ENCODE measurements at regions not wholly inside any gene's neighbourhood (a gene's known extent, or its start where the extent isn't known, plus 50 kb on each side); places are given as distances from the start of the nearest gene placed in this dataset.

DNA sequence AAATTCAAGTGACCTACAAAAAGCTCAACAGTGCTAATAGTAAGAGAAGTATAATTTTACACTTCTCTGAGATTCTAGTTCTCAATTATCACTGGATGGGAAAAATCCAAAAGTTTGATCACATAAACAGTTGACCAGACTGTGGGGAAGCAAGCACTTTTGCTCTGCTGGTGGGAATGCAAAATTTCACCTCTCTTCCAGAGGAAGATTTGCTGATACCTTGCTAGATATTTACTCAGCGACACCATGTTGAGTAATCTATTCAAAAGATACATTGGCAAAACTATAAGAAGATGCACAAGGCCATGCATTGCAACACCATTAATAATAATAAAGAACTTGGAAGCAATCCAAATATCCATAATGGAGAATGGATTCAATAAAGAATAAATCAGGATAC is 204.4 kb downstream of the MREG start:
- no peak for DNase-seq (ENCODE audit: extremely low read depth, low read depth)
- TF ChIP-seq, protein P1, sequence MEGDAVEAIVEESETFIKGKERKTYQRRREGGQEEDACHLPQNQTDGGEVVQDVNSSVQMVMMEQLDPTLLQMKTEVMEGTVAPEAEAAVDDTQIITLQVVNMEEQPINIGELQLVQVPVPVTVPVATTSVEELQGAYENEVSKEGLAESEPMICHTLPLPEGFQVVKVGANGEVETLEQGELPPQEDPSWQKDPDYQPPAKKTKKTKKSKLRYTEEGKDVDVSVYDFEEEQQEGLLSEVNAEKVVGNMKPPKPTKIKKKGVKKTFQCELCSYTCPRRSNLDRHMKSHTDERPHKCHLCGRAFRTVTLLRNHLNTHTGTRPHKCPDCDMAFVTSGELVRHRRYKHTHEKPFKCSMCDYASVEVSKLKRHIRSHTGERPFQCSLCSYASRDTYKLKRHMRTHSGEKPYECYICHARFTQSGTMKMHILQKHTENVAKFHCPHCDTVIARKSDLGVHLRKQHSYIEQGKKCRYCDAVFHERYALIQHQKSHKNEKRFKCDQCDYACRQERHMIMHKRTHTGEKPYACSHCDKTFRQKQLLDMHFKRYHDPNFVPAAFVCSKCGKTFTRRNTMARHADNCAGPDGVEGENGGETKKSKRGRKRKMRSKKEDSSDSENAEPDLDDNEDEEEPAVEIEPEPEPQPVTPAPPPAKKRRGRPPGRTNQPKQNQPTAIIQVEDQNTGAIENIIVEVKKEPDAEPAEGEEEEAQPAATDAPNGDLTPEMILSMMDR (IDR thresholded peaks at IDR 0.05; ENCODE audit: low read depth, low read length, missing control alignments) = peak; percentile 35
- no peak overlapping the region for H3K4me3 ChIP-seq (replicated peaks; ENCODE audit: low read depth, low read length)

DNA sequence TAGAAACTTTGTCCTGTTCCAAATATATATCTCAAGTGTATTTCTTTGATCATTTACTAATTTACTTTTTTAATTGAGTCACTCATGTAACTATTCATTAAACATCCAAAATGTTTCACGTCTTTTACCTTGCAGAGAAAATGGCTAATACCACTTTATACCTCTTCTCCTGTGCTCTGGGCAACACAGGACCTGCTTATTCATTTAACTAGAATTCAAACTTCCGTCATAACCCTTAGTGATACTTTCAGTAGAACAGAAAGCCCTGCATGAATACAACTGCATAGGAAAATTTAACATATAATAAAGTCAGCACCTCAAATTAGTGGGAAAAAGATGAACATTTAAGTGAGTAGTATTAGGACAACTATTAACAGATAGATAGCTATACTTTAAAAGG is 205.2 kb downstream of the MREG start:
- DNase-seq (ENCODE audit: extremely low read depth, low read depth) = no peak
- TF ChIP-seq, protein P1 (IDR thresholded peaks at IDR 0.05; ENCODE audit: low read depth, low read length, missing control alignments) = no peak
- no peak overlapping the region for H3K4me3 ChIP-seq (replicated peaks; ENCODE audit: low read depth, low read length)

DNA sequence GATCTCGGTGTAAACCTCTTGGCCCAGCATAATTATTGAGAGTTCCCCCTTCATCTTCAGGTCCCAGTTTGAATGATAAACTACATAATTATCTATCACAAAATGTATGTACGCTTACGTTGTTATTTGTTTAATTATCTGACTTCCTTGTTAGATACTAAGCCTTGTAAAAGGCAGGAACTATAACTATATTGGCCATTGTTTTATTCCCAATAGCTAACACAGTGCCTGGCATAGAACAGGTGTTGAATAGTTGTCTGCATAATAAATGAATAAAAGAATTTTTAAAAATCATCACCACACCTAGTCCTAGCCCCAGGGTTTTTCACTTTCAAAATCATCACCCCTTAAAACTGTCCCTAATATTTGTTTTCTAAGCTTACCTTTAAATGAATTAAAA is 207.9 kb downstream of the MREG start:
- no peak overlapping the region for H3K4me3 ChIP-seq (replicated peaks; ENCODE audit: low read depth, low read length)
- DNase-seq (ENCODE audit: extremely low read depth, low read depth) = no peak
- TF ChIP-seq, protein P1 (IDR thresholded peaks at IDR 0.05; ENCODE audit: low read depth, low read length, missing control alignments) = no peak

DNA sequence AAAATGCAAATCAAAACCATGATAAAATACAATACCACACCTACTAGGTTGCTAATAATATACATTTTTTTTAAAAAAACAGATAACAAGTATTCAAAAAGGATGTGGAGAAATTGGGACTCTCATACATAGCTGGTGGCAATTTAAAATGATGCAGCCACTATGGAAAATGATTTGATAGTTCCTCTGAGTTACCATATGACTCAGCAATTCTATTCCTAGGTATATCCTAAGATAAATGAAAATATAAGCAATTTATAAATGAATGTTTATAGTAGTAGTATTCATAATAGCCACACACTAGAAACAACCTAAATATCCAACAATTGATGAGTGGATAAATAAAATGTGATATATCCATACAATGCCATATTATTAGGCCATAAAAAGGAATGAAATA is 210.2 kb downstream of the MREG start:
- TF ChIP-seq, protein P1 (IDR thresholded peaks at IDR 0.05; ENCODE audit: low read depth, low read length, missing control alignments) = no peak
- DNase-seq (ENCODE audit: extremely low read depth, low read depth) = no peak

DNA sequence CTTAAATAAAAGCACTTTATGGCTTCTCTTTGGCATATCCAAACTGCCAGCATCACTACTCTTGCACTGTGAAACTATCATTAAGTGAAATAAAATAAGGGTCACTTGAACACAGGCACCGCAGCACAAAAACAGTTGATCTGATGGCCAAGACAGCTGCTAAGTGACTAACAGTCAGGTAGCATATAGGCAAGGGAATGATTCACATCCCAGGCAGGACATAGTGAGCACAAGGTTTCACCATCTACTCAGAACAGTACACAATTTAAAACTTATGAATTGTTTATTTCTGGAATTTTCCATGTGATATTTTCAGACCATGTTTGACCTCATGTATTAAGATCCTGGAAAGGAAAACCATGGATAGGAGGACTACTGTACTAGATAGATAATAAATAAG is 214.2 kb downstream of the MREG start:
- TF ChIP-seq, protein P1 (IDR thresholded peaks at IDR 0.05; ENCODE audit: low read depth, low read length, missing control alignments) = no peak
- DNase-seq (ENCODE audit: extremely low read depth, low read depth) = no peak

More for the DNA sequence above, 210.2 kb downstream of the MREG start:
- H3K4me3 ChIP-seq (replicated peaks; ENCODE audit: low read depth, low read length) = no peak overlapping the region

DNA sequence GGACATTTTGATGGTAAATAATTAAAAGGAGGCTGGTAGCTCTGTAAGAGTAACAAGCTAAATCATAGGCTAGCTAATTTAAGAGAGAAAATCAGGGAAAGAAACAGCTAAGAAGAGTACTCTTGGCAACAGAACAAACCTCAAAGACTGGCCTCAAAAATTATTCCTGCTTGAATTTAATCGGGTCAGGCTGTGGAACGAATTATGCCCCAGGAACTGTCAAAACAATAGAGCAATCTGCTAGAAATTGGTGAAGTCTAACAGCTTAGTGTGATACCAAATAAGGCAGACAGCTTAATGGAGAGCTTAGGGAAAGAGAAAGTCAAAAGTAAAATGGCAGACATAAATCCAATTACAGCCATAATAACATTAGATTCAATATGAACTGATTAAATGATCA is 215.7 kb downstream of the MREG start:
- TF ChIP-seq, protein P1 (IDR thresholded peaks at IDR 0.05; ENCODE audit: low read depth, low read length, missing control alignments) = no peak
- H3K4me3 ChIP-seq (replicated peaks; ENCODE audit: low read depth, low read length) = no peak overlapping the region
- DNase-seq (ENCODE audit: extremely low read depth, low read depth) = no peak

More for the DNA sequence above, 214.2 kb downstream of the MREG start:
- no peak overlapping the region for H3K4me3 ChIP-seq (replicated peaks; ENCODE audit: low read depth, low read length)

DNA sequence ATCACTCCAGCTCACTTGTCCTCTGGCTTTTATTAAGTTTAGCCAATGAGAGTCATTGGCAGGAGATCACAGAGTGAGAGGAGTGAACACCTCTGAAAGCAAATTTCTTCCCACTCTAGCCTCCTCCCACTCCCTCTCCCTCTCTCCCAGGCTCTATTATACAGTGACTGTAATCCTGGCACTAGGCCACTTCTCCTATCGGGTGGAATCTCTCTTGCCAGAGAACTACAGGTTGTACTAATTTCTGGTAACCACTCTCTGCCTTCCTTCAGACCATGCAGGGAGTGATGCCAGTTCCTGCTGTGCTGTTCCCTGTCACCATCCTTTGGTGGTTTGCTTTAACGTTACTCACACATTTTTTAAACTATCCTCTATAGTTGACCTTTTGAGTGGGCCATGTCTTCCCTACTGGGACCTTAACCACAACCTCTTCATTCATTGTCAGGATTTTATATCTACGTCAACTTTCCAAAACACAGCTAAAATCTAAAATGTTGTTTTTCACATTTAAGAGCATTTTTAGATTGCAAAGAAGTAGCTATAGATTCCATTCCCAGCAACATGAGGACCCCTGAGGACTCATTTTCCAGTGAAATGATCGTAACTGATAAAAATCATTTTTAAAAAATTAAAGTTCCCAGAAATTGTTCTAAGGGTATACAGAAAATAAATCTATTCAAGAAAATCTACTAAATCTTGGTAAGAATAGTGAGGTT is 217.1 kb downstream of the MREG start:
- peak; percentile 82 for DNase-seq (ENCODE audit: extremely low read depth, low read depth)

More for the DNA sequence above, 217.1 kb downstream of the MREG start:
- TF ChIP-seq, protein P1 (IDR thresholded peaks at IDR 0.05; ENCODE audit: low read depth, low read length, missing control alignments) = no peak
- H3K4me3 ChIP-seq (replicated peaks; ENCODE audit: low read depth, low read length) = no peak overlapping the region
